A673 (cell line): ENCODE measurements at regions not wholly inside any gene's neighbourhood (a gene's known extent, or its start where the extent isn't known, plus 50 kb on each side); places are given as distances from the start of the nearest gene placed in this dataset.

Experiments used
- BruUV-seq: library from RNA; stranded (reverse); fragments of 400-500 nt; replicated peaks from 2 replicates; lab custom pipeline; 2021; lab: Mats Ljungman, UMichigan
- CTCF ChIA-PET: fragments of 300-600 bp; sonication (Branson Sonifier 250); formaldehyde crosslinking; loops from one replicate; lab custom pipeline; 2022; ENCODE audit warnings: antibody characterized with exemption; lab: Charles Lee
- POLR2A ChIA-PET: fragments of 300-600 bp; sonication (Branson Sonifier 250); formaldehyde crosslinking; loops from one replicate; lab custom pipeline; 2022; ENCODE audit warnings: antibody characterized with exemption; ENCODE audit not compliant: low non-redundant PET; lab: Charles Lee
- DNase-seq: peaks from one replicate; pipeline ENCODE4 v3.0.0-alpha.2; 2015; ENCODE audit warnings: low spot score
- H3K27ac ChIP-seq: fragments of 200-600 bp; sonication (generic); 2 replicates; pipeline ENCODE4 v1.5.1; 2016; ENCODE audit warnings: mixed run types, low read depth, mild to moderate bottlenecking, mixed read lengths, antibody characterized with exemption, low read length; ENCODE audit not compliant: poor library complexity, severe bottlenecking
- H3K27me3 ChIP-seq: fragments of 200-600 bp; sonication (generic); replicated peaks from 2 replicates; pipeline ENCODE4 v1.6.1; 2017; ENCODE audit warnings: mixed run types, low read depth, mild to moderate bottlenecking, mixed read lengths, antibody characterized with exemption, low read length; ENCODE audit not compliant: insufficient read depth, poor library complexity
- H3K36me3 ChIP-seq: fragments of 200-600 bp; sonication (generic); 2 replicates; pipeline ENCODE4 v1.6.1; 2016; ENCODE audit warnings: mixed run types, mild to moderate bottlenecking, mixed read lengths, antibody characterized with exemption, low read length; ENCODE audit not compliant: insufficient read depth, poor library complexity, severe bottlenecking
- H3K4me1 ChIP-seq: fragments of 200-600 bp; sonication (generic); 2 replicates; pipeline ENCODE4 v1.6.1; 2017; ENCODE audit warnings: mixed run types, mild to moderate bottlenecking, mixed read lengths, antibody characterized with exemption, low read length; ENCODE audit not compliant: insufficient read depth, poor library complexity, severe bottlenecking
- H3K4me3 ChIP-seq: fragments of 200-600 bp; sonication (generic); 2 replicates; pipeline ENCODE4 v1.5.1; 2016; ENCODE audit warnings: low read depth, mixed run types, mild to moderate bottlenecking, mixed read lengths, low read length; ENCODE audit not compliant: poor library complexity, severe bottlenecking
- H3K9me3 ChIP-seq: fragments of 200-600 bp; sonication (generic); 2 replicates; pipeline ENCODE4 v1.6.1; 2016; ENCODE audit warnings: mixed run types, low read depth, mild to moderate bottlenecking, mixed read lengths, antibody characterized with exemption, low read length; ENCODE audit not compliant: poor library complexity, severe bottlenecking
- EZH2 ChIP-seq: fragments of 200-600 bp; sonication (generic); IDR thresholded peaks from 2 replicates; pipeline ENCODE4 v1.6.1; 2017; ENCODE audit warnings: borderline replicate concordance, low read depth, mild to moderate bottlenecking, mixed read lengths, antibody characterized with exemption, low read length; ENCODE audit not compliant: poor library complexity, severe bottlenecking
- intact Hi-C: fragments of 100-400 bp; cut with micrococcal nuclease; formaldehyde crosslinking; loops from one replicate; pipeline ENCODE4 v1.10.0; 2022; ENCODE audit not compliant: unreplicated experiment
- TF ChIP-seq, protein P1 (sequence below): fragments of 300-800, 200-600 bp; sonication (generic); conservative IDR thresholded peaks from 2 replicates; pipeline ENCODE4 v1.5.1; 2017; ENCODE audit warnings: low read depth, mild to moderate bottlenecking, antibody characterized with exemption, low read length, moderate library complexity, mixed read lengths

DNA sequence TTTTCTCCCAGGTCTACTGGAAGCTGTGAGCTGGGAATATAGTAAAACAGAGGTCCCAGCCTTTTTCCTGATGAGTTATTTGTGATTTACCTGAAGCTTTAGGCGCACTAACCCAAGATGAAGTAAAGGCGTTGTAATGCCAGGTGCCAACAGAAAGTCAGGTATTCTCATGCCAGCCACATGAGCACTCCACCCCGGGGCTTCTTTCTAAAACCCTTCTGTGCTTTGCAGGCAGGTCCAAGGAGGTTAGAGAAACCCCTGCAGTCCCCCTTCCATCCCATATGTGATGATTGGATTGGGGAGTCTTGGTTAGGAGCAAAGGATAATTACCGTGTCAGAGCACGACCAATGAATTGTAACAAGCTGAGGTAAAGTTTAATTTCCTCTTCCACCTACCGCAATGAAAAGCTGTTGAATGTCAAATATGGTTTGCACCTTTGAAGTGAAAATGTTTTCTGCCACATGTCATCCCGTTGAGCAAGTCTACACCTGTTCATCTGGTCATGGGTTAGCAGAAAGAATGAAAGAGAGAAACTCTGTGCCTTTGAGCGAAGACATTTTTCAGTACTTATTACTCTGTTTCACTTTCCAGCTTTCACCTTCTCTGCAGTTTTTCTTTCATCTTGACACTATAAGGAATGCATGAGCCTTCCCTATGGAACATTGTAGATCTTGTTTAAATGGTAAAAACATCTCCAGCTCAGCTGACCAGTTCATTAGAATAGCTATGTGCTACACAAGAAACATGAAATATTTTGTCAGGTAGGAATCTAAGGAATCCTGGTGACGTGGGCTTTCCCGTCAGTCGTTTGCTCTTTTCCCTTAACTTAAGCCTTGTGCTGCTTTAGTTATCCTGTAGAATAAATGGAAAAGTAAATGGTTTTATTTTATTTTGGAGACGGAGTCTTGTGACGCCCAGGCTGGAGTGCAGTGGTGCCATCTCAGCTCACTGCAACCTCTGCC is 204.6 kb upstream of the IL12A start:
- intact Hi-C loops: no loop called here
- CTCF ChIA-PET: no interaction called here
- BruUV-seq: no TSS peak

DNA sequence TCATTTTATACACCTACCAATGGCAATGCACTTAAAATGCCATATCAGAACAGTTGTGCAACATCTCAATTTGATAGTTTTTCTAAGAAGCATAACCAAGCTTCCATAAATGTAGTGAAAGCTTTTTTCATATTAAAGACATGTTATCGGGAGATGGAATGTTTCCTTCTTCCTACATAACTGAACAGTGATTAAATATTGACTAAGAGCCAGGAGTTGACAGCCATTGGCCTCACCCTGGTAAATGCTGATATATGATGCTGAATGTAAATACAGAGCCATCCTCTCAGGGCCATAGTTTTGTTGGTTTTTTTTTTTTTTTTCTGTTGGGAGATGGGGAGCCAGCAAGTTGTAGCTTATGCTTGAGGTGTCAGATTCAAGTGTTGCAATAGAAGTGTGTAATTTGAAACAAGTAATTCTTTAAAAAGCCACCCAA is 203.3 kb upstream of the IL12A start:
- Histone ChIP-seq H3K27me3 (no peaks in the 10 kb centered on the region), H3K36me3 (no peaks in the 10 kb centered on the region), H3K27ac (no peak overlapping the region), H3K4me3 (no peak overlapping the region), H3K4me1 (no peaks in the 10 kb centered on the region), H3K9me3 (no peaks in the 10 kb centered on the region)
- CTCF ChIA-PET: interaction anchor here (0.6 kb wide), 1 partner anchor 9 kb away, joined by 5 read pairs; no protein-coding TSS in a partner anchor
- no peak for DNase-seq
- TF ChIP-seq, protein P1, sequence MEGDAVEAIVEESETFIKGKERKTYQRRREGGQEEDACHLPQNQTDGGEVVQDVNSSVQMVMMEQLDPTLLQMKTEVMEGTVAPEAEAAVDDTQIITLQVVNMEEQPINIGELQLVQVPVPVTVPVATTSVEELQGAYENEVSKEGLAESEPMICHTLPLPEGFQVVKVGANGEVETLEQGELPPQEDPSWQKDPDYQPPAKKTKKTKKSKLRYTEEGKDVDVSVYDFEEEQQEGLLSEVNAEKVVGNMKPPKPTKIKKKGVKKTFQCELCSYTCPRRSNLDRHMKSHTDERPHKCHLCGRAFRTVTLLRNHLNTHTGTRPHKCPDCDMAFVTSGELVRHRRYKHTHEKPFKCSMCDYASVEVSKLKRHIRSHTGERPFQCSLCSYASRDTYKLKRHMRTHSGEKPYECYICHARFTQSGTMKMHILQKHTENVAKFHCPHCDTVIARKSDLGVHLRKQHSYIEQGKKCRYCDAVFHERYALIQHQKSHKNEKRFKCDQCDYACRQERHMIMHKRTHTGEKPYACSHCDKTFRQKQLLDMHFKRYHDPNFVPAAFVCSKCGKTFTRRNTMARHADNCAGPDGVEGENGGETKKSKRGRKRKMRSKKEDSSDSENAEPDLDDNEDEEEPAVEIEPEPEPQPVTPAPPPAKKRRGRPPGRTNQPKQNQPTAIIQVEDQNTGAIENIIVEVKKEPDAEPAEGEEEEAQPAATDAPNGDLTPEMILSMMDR: no peak
- TF ChIP-seq EZH2: no peak
- BruUV-seq: no TSS peak
- POLR2A ChIA-PET: no interaction called here
- intact Hi-C loops: no loop called here

More for the DNA sequence above, 204.6 kb upstream of the IL12A start:
- no peak overlapping the region for H3K27ac ChIP-seq
- TF ChIP-seq EZH2: no peak
- TF ChIP-seq, protein P1: no peak
- H3K36me3 ChIP-seq: no peaks in the 10 kb centered on the region
- H3K9me3 ChIP-seq: no peaks in the 10 kb centered on the region
- no peak overlapping the region for H3K4me3 ChIP-seq
- POLR2A ChIA-PET: no interaction called here
- no peak for DNase-seq
- H3K27me3 ChIP-seq: no peaks in the 10 kb centered on the region
- no peaks in the 10 kb centered on the region for H3K4me1 ChIP-seq

DNA sequence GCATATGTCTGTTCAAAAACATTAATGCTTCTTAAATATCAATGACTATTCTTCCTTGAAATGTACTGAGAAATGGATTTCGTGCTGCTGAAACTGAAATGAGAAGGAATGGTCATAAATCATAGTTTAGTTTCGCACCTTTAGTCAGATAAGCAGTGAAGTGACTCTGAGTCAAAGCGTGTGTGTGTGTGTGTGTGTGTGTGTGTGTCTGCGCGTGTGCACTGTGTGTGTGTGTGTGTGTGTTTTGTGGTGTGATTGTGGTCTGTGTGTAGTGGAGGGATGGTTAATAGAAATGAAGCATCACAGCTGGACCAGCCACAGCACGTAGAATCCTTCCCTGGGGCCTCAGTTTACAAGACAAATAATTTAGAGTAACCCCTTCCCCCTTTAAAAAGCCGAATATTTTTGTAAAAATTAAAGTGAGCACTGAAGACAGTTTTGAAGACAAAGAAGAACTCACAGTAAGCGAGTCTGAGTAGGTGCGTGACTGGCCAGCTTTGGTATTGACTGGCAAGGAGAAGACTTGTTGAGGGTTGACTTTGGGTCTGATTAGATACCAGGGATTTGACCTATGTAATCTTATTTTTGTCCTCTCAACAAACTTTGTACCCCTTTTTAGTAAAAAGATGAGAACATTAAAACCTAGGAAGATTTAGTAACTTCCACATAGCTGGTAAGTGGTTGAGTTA is 202.0 kb upstream of the IL12A start:
- Histone ChIP-seq H3K36me3 (no peaks in the 10 kb centered on the region), H3K27ac (no peak overlapping the region), H3K27me3 (no peaks in the 10 kb centered on the region), H3K4me3 (no peak overlapping the region), H3K4me1 (no peaks in the 10 kb centered on the region), H3K9me3 (no peaks in the 10 kb centered on the region)
- intact Hi-C loops: no loop called here
- ChIA-PET POLR2A (no interaction called here), CTCF (no interaction called here)
- TF ChIP-seq, protein P1: no peak
- TF ChIP-seq EZH2: no peak
- DNase-seq: no peak
- BruUV-seq: no TSS peak
